OCI-LY3 (cell line): ENCODE measurements at regions not wholly inside any gene's neighbourhood (a gene's known extent, or its start where the extent isn't known, plus 50 kb on each side); places are given as distances from the start of the nearest gene placed in this dataset.

Experiments used
- EZH2phosphoT487 ChIP-seq: fragments of 200-600 bp; shearing (Covaris generic); IDR thresholded peaks from 2 replicates; pipeline ENCODE4 v1.6.1; 2018; ENCODE audit warnings: antibody characterized with exemption, mixed run types, low read depth
- TF ChIP-seq, protein P1 (sequence below): fragments of 200-600, 300-600 bp; sonication (generic); IDR thresholded peaks from 2 replicates; pipeline ENCODE4 v1.5.1; 2014; ENCODE audit warnings: antibody characterized with exemption, low read length, low read depth

DNA sequence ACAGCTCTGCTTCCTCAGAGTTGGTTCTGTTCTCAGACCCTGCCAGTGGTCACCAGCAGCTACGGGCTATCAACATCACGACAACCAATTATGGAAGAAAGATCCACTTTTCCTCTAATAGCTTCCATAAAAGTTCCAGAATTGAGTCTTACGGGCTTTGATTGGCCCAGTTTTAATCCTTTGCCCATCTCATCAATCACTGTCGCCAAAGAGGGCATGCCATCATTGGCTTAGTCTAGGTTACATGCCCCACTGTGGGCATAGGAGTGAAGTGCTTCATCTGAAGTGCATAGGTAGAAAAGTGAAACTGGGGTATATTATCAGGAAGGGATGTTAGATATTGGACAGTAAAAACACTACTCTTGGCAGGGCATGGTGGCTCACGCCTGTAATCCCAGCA lies 76.6 kb upstream of the DHX40 start:
- TF ChIP-seq, protein P1, sequence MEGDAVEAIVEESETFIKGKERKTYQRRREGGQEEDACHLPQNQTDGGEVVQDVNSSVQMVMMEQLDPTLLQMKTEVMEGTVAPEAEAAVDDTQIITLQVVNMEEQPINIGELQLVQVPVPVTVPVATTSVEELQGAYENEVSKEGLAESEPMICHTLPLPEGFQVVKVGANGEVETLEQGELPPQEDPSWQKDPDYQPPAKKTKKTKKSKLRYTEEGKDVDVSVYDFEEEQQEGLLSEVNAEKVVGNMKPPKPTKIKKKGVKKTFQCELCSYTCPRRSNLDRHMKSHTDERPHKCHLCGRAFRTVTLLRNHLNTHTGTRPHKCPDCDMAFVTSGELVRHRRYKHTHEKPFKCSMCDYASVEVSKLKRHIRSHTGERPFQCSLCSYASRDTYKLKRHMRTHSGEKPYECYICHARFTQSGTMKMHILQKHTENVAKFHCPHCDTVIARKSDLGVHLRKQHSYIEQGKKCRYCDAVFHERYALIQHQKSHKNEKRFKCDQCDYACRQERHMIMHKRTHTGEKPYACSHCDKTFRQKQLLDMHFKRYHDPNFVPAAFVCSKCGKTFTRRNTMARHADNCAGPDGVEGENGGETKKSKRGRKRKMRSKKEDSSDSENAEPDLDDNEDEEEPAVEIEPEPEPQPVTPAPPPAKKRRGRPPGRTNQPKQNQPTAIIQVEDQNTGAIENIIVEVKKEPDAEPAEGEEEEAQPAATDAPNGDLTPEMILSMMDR: no peak
- no peak for TF ChIP-seq EZH2phosphoT487
